Erythroblast (primary cell): ENCODE measurements at regions not wholly inside any gene's neighbourhood (a gene's known extent, or its start where the extent isn't known, plus 50 kb on each side); places are given as distances from the start of the nearest gene placed in this dataset.

Experiments
- GATA1 ChIP-seq: IDR thresholded peaks from 2 replicates; pipeline ENCODE4 v1.6.1; 2011; ENCODE audit warnings: low read depth, mild to moderate bottlenecking, control low read depth, low read length, moderate library complexity
- POLR2A ChIP-seq: IDR thresholded peaks from 2 replicates; pipeline ENCODE4 v1.6.1; 2011; ENCODE audit warnings: mild to moderate bottlenecking, low read length

GRCh38 chr2:128573116-128573515 is 254.4 kb upstream of the HS6ST1 start:
- TF ChIP-seq POLR2A (no peak), GATA1 (no peak)
